HCT116 (cell line): ENCODE measurements at regions not wholly inside any gene's neighbourhood (a gene's known extent, or its start where the extent isn't known, plus 50 kb on each side); places are given as distances from the start of the nearest gene placed in this dataset.

Experiments used
- CBX3 ChIP-seq: IDR thresholded peaks from 2 replicates; pipeline ENCODE4 v1.6.1; 2012; ENCODE audit warnings: low read depth
- REST ChIP-seq: IDR thresholded peaks from 2 replicates; pipeline ENCODE4 v1.6.1; 2012; ENCODE audit warnings: low read depth

DNA sequence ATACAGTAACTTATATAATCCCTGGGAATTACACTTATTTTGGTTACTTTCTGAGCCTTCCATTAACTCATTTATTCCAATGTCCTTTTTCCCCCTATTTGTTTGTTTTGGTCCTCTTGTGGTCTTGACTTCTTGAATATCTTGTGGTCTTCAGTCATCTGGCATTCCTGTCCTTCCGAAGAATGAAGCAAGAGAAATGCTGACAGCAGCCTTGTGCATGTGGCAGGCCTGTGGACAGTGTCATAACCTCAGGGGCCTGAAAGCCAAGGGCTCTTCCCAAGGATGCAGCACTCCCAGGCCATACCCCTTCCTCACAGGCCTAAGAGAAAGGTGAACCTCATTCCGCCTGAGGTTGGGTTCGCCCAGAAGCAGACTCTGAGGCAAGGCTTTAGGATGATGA is 470.2 kb downstream of the DISC1 start (continued):
- no peak for TF ChIP-seq REST
- TF ChIP-seq CBX3: no peak
